Activated CD4-positive, alpha-beta T cell treated with anti-CD3 and anti-CD28 coated beads for 48 hours (primary cell): ENCODE measurements at regions not wholly inside any gene's neighbourhood (a gene's known extent, or its start where the extent isn't known, plus 50 kb on each side); places are given as distances from the start of the nearest gene placed in this dataset.
"Not testable (repeated sequence)": the region's sequence is repeated elsewhere in the genome, so short reads cannot be mapped to it uniquely, and the experiment has no call there.

Experiments
- DNase-seq: peaks from one replicate; pipeline ENCODE4 v3.0.0-alpha.2; 2020

- peak; percentile 15 for DNase-seq
Observed at GRCh38 chr11:33970984-33971466, 79.1 kb upstream of the LMO2 start.

GRCh38 chr11:33967451-33967850, 75.6 kb upstream of the LMO2 start:
- DNase-seq: no peak

- DNase-seq: no peak
Observed at GRCh38 chr11:33965032-33965431, 73.2 kb upstream of the LMO2 start.

GRCh38 chr11:33959855-33960400, 68.1 kb upstream of the LMO2 start:
- DNase-seq: no peak

GRCh38 chr11:33957304-33957917, 65.5 kb upstream of the LMO2 start:
- DNase-seq: no peak

- no peak for DNase-seq
Observed at GRCh38 chr11:33956611-33957010, 64.7 kb upstream of the LMO2 start.

- DNase-seq: no peak
Observed at GRCh38 chr11:33953289-33953688, 61.4 kb upstream of the LMO2 start.

GRCh38 chr11:33952805-33953204, 60.9 kb upstream of the LMO2 start:
- DNase-seq: no peak

GRCh38 chr11:33949252-33949913, 57.5 kb upstream of the LMO2 start:
- no peak for DNase-seq

GRCh38 chr11:33948494-33948893, 56.6 kb upstream of the LMO2 start:
- DNase-seq: no peak

- not testable (repeated sequence) for DNase-seq
Observed at GRCh38 chr11:33947918-33948317, 56.0 kb upstream of the LMO2 start.

- no peak for DNase-seq
Observed at GRCh38 chr11:33946930-33947329, 55.1 kb upstream of the LMO2 start.

GRCh38 chr11:33945481-33946268, 53.8 kb upstream of the LMO2 start:
- no peak for DNase-seq

- no peak for DNase-seq
Observed at GRCh38 chr11:33944693-33945424, 53.0 kb upstream of the LMO2 start.

- no peak for DNase-seq
Observed at GRCh38 chr11:33944345-33944692, 52.4 kb upstream of the LMO2 start.

- DNase-seq: no peak
Observed at GRCh38 chr11:33942954-33943353, 51.1 kb upstream of the LMO2 start.

- DNase-seq: no peak
Observed at GRCh38 chr11:33941637-33942160, 49.8 kb upstream of the LMO2 start.
